ENCODE measurements at regions not wholly inside any gene's neighbourhood (a gene's known extent, or its start where the extent isn't known, plus 50 kb on each side); places are given as distances from the start of the nearest gene placed in this dataset.
"Not testable (repeated sequence)": the region's sequence is repeated elsewhere in the genome, so short reads cannot be mapped to it uniquely, and the experiment has no call there.

DNA sequence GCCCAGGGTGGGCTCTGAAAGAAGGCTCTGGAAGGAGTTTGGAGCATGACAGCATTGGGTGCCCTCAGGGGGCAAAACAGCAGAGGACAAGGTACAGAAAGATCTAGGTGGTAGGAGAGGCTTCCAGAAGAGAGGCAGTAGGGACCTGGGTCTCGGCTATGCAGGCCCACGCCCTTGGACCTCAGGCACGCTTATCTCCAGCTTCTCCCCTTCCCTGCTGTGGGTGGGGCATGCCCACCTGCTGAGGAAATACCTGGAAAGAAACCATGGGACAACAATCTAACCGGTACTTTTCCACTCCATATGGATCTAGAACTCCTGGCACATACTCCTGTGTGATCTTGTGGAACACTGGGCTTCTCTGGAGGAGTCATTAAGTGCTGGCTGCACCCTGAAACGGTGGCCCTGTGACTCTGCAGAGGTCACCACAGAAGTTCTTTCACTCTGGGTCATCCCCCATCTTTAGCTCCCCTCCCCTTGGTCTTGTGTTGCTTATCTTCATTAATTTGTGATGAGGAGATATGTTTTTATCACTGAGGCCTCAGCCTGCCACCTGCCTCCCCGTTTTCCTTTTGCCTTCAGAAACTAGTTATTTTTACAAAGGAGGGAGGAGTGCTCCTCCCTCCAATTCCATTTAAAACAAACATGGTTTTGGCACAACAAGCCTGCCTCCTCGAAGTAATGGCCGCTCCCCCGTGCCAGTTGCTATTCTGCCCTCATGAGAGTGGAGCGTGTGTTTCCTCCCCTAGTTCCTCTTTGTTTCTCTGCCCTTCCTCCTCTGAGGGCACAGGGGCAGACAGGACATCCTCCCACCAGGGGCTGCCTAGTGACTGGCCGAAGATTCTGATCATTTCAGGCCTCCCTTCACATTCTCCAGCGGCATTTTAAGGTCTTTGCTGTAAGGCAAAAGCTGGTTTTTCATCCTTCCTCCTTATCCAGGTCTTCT lies 78.0 kb upstream of the ATP5PO start:
- DNase-seq (ENCODE audit: low read depth) = no peak

DNA sequence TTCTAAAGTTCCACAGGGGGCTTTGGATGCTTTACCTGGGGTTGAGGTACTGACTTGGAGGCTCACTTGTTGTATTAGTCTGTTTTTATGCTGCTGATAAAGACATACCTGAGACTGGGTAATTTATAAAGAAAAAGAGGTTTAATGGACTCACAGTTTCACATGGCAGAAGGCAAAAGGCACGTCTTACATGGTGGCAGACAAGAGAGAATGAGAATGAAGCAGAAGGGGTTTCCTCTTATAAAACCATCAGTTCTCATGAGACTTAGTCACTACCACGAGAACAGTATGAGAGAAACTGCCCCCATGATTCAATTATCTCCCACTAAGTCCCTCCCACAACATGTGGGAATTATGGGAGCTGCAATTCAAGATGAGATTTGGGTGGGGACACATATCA lies 76.8 kb upstream of the ATP5PO start:
- DNase-seq (ENCODE audit: low read depth) = not testable (repeated sequence)

DNA sequence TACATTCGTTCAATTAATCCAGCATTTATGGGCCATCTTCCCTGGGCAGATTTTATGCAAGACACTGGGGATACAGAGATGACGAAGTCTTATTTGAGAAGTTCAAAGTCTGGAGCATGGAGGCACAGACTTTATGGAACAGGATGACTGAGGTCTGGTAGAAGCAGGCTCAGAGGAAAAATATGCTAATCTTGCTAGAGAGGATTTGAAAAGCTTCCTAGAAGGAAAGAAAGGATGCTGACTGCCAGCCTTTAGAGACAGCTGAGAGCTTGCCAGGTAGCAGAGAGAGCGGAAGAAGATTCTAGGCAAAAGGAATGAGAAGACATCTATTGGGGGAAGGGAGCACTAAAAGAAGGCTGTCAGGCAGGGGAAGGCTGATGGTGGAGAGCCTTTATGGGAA lies 75.5 kb upstream of the ATP5PO start:
- DNase-seq (ENCODE audit: low read depth) = no peak

DNA sequence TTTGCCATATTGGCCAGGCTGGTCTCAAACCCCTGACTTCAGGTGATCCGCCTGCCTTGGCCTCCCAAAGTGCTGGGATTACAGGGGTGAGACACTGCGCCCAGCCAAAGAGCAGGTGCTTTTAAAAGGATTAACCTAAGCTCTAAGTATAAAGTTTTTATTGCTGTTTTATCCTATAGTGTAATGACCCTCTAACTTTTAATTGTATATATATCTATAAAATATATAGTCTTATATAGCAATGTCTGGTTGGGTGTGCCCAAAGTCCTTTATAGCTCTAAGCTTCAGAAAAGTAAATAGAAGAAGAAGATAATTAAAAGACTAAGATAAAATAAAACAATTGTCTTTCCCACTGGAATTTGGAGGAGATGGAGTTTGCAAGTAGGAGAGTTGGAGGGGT lies 73.8 kb upstream of the ATP5PO start:
- no peak for DNase-seq (ENCODE audit: low read depth)

DNA sequence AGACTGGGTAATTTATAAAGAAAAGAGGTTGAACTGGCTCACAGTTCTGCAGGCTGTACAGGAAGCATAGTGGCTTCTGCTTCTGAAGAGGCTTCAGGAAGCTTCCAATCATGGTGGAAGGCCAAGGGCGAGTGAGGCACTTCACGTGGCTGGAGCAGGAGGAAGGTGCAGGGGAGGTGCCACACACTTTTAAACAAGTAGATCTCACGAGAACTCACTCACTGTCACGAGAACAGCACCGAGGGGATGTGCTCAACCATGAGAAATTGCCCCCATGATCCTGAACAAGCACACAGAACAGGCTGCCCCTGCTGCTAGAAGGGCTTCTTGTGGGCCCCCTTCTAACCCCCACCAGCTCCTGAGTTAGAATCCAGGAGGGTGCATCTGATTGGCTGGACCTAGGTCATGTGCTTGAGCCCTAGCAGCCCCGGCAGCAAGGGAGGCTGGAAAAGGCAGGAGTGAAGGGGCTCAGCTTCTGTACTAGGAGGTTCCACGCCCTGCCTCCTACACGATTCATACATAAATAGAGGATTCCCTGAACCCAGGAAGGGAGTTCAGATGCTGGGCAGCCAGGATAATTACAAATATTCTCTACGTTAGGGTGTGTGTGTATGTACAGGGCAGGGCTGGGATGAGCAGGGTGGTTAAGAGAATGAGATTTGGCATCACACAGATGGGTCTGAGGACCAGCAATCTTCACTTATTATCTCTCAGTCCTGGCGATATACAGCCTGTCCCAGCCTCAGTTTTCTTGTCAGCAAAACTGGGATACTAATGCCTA lies 72.8 kb upstream of the ATP5PO start:
- DNase-seq (ENCODE audit: low read depth) = no peak

DNA sequence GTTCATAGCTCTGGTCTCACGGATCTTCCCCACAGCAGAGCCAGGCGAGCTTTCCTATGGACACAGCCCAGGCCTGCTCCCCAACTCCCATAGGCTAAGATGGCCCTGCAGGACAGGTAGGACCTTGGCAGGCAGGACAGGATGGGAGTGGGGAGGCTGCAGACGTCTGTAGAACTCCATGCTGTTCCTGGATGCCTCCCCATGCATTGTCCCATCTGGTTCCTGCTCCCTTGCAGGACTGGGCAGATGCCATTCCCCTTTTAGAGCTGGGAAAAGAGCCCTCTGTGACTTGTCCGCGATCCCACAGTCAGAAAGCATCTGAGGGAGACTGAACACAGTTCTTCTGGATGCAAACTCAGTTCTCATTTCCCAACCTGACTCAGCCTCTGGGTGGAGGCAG lies 71.9 kb upstream of the ATP5PO start:
- no peak for DNase-seq (ENCODE audit: low read depth)

DNA sequence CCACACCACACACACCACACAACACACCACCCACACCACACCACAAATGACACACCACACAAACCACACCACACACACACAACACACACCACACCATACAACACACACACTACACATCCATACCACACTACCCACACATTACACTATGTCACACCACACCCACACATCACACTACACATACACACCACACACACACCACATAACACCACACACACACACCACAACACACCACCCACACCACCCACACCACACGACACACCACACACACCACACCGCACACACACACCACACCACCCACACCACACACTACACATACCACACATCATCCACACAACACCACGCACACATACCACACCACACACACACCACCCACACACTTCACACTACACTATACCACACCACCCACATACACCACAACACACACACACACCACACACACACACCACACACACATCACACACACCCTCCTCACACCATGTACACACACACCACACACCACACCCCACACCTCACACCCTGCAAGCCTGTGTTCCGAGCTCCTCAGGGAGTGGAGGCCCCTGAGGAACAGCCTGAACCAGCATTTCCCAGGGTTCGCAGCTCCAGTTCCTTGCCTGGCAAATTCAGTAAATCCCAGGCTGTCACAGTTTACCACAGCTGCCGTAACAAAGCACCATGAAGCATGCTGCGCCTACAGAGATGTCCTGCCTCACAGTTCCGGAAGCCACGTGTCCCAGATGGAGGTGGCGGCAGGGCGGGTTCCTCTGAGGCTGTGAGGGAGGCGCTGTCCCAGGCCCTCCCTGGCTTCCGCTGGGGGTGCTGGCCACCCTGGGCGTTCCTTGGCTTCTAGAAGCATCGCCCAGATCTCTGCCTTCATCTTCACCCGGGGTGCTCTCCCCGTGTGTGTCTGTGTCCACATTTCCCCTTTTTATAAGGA lies 69.8 kb upstream of the ATP5PO start:
- DNase-seq (ENCODE audit: low read depth) = no peak

DNA sequence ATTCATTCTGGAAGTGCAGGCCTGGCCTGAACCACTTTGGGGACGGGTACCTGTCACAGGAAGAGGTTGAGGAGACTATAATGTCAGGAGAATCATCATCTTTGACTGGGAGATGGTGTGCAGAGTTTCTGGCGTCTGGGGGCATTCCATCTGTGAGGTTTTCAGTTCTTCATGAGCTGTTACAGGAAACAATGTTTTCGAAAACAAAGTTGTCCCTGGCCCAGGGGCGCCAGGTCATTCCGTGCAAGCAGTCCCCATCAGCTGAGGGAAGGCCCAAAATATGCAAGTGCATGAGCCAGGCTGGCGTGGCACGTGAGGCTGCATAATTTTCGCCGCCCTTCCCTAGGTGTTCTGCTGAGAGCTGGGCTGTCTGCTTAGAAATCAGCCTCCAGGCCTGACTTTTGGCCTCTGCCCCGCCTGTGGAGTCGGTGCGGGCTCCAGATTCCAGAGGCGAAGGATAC lies 68.4 kb upstream of the ATP5PO start:
- no peak for DNase-seq (ENCODE audit: low read depth)

DNA sequence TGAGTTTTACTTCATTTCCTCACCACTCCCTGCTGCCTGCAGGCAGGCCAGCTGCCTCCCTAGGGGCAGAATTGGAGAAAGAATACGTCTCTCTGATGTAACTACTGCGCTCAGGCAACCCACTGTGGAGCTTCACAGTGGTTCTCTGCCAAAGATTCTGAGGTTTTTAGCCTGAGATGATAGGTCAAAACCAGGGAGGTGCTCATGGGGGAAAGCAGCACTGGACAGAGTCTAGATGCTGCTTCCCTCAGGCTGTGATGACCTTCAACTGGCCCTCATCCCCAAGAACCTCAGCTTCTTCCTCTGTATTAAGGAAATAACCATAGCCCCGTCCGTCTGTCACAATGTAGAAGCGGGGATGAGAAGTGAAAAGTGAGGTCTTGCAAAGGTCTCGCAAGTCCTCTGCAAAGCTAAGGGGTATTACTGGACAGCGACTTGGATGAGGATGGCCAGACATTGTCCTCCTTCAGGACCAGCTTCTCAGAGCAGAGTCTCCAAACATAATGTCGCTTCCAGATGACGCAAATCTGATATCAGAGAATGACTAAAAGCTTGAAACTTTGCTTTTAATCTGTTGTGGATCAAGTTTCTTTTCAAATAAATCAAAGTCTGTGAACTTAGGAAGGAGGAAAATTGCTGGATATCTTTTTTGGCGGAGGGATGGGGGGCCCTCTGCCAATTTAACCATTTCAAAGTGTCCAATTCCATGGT lies 65.9 kb upstream of the ATP5PO start:
- DNase-seq (ENCODE audit: low read depth) = peak; percentile 51

DNA sequence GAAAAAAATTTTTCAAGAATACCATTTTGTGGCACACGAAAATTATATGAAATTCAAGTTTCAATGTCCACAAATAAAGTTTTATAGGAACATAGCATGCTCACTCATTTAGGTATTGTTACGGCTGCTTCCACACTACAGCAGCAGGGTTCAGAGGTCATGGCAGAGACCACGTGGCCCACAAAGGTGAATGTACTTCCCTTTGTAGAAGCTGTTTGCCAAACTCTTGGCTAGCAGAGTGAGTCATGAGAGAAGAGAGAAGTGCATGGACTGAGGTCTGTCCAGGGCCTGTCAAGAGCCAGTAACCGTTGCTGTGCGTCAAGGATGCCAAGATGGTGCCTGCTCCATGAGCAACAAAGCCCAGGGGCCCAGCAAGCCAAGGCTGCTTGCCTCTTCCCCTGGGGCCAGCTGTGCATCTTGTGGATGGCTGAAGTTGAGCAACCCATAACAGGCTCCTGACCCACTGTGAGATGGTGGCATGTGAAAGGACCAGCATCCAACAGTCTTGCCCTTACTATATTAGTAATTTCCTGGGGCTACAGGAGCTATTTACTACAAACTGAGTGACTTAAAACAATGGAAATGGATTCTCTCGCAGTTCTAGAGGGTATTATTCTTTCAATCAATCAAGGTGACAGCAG lies 64.8 kb upstream of the ATP5PO start:
- DNase-seq (ENCODE audit: low read depth) = no peak

DNA sequence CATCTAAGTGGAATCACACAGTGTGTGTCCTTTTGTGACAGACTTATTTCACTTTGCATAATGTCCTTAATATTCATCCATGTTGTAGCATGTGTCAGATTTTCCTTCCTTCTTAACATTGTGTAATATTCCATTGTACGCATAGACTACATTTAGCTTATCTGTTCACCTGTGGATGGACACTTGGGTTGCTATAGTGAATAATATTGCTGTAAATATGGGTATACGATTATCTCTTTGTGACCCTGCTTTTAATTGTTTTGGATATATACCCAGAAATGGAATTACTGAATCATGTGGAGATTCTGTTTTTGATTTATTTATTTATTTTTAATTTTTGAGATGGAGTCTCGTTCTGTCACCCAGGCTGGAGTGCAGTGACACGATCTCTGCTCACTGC lies 63.0 kb upstream of the ATP5PO start:
- DNase-seq (ENCODE audit: low read depth) = no peak

DNA sequence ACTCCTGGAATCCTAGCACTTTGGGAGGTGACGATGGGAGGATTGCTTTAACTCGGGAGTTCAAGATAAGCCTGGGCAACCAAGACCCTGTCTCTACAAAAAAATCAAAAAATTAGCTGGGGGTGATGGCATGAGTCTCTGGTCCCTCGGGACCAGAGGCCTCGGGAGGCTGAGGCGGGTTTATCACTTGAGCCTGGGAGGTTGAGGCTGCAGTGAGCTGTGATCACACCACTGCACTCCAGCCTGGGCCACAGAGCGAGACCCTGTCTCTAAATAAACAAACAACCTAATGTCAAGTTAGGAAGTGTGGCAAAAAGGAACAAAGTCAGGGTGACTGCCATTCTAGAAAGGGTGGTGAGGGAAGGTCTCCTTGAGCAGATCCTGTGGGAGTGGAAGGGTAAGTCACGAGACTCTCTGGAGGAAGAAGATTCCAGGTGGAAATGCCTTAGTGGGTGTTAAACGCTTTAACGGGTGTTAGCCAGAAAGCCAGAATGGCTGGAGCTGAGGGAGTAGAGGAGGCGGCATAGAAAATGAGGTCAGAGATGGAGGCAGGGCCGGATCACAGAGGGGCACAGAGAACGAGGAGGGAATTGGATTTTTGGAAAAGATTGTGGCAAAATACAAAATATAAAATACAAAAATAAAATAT lies 62.2 kb upstream of the ATP5PO start:
- DNase-seq (ENCODE audit: low read depth) = no peak

DNA sequence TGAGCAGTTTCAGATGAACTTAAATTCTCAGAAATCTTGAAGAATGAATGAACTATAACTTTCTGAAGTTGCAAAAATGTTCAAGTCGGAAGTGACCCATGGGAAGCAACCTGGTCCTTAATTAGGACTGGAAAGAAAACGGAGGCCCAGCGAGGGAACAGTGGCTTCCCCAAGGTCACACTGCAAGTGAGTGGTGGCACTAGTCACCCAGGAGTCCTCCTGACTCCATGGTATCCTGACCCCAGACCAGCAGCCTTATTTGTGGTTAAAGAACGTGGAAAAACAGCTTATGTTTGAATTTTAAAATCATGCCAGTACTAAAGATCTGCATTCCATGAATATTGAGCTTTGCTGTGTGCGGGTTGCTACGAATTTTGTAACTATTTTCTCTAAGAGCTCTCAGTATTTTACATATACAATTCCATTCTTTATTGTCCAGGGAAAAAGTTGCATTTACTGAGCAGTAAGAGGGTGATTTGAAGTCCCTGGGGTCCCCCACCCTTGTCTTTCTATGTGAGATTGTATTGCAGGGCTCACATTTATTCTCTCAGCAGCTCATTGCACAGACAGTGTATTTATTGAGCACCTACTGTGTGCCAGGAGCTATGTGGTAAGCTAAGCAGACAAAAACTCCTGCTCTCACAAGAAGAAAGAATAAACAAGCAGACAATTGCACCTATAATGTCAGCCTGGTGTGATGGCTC lies 61.6 kb upstream of the ATP5PO start:
- no peak for DNase-seq (ENCODE audit: low read depth)

DNA sequence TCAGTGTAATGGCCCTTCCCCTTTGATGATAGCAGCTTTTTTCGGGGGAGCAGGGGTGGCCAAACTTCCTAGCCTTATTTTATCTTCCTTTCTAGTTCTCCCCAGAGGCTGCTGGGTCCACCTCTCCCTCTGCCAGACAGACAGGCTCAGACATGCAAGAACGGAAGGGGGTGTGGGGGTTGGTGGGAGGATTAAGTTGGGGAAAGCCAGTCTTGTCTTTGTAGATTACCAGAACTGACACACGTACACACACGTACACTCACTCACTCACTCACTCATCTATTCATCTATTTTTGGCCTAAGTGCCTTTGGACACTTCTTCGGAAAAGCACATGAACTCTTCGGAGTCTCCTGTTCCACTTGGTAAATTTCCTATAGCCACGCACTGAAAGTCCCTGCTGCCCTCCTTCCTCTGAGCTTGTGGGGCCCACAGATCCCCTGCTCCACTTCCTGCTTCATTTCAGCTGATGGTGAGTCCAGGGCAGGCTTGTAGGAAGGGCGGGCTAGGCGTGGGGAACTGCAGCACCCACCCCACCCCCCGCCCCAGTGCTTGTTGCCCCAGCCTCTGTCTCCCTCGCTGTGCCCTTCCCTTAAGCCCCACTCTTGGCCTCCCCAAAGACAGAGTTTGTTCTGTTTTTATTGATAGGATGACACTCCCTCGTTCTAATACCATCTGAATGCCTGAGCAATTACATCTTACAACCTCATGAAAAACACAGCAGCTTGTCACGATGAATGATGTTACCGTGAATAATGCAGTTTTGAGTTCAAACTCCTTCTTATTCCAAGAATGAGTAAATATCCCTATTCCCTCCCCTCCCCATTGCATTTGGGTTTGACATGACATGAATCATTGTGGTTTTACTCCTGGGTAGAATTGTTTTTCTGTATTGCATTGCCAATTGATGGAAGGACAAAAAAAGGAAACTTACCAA lies 60.7 kb upstream of the ATP5PO start:
- DNase-seq (ENCODE audit: low read depth) = peak; percentile 99

DNA sequence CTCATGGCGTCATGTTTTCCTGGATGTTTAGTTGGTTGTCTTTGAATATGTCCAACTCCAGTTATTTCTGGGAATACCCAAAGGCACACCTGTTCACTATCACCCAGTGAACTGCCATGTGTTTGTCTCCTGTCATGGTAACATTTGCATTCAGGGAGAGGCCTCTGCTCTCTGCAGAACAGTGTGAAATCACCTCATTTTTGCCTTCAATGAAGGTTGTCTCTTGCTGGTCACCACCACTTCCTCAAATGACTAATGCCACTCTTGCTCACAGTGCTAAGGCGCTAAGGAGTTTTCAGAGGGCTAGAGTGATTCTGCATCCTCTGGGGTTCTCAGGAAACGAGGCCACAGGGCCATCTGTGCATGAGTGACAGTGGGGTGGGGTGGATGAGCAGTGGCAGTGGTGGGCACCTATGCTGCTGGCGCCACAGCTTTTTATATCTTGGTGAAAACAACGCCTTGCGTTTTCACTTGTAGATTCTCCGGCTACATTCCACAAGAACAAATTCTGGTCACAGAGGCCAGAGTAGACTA lies 60.0 kb upstream of the ATP5PO start:
- peak; percentile 41 for DNase-seq (ENCODE audit: low read depth)

DNA sequence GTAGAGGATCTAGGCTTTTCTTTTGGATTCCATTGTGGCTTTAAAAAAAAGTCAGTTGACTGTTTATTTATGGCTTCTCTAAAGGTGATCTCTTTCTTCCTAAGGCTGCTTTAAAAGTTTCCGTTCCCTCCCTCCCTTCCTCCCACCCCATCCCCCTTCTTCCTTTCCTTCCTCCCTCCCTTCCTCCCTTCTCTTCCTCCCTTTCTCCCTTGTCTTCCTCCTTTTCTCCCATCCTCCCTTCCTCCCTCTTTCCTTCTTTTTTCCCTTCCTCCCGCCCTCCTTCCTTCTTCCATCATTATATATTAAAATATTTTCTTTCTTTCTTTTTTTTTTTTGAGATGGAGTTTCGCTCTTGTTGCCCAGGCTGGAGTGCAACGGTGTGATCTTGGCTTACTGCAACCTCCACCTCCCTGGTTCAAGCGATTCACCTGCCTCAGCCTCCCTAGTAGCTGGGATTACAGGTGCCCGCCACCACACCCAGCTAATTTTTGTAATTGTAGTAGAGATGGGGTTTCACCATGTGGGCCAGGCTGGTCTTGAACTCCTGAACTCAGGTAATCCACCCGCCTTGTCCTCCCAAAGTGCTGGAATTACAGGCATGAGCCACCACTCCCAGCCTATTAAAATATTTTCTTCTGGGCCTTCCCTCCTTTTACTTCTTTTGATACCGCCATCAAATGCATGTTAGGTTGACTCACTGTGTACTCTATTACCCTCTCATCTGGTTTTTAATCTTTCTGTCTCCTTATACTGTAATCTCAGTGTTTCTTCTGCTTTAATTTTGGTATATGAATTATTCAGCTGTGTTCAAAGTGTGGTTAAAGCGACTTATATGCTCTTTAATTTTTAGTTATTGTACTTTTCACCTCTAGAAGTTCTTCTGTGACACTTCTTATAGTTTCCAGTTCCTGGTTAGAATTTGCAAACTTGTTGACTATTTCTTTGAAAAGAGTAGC lies 59.2 kb upstream of the ATP5PO start:
- DNase-seq (ENCODE audit: low read depth) = no peak

DNA sequence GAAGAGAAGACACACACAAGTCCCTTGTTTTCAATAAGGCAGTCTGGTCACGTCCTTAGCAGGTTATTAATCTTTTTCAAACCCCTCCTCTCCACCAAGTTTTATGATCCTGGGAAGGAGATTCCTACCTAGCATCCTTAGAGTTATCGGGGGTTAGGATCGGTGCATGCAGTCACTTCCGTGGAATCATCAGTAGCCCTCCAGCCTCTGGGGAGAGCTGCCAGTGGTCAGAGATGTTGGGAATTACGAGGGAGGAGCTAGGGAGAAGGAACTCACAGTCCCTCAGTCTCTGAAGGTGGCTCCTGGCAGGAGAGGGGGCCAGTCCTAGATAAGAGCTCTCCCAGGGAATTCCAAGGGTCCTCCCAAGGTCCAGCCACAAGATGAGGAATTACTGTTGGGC lies 57.7 kb upstream of the ATP5PO start:
- DNase-seq (ENCODE audit: low read depth) = peak; percentile 54
